SK-N-SH treated with all-trans-retinoic acid at 6 μM for 48 hours (cell line): ENCODE measurements at regions not wholly inside any gene's neighbourhood (a gene's known extent, or its start where the extent isn't known, plus 50 kb on each side); places are given as distances from the start of the nearest gene placed in this dataset.

ENCODE experiments used
- ATAC-seq: fragments of 200-7000 bp; cut with Tn5 transposase; 3 replicates; pipeline ENCODE4 v1.9.1; 2020; ENCODE audit warnings: mild to moderate bottlenecking, moderate library complexity
- ARNTL ChIP-seq: fragments of 450-650 bp; formaldehyde crosslinking; IDR thresholded peaks from 2 replicates; pipeline ENCODE4 v1.5.0; 2020; ENCODE audit warnings: low read depth, mild to moderate bottlenecking, moderate library complexity, borderline replicate concordance
- BACH2 ChIP-seq: fragments of 250-450 bp; sonication (Bioruptor Pico); IDR thresholded peaks from 2 replicates; pipeline ENCODE4 v1.9.0; 2021; ENCODE audit warnings: mild to moderate bottlenecking, borderline replicate concordance
- CREB5 ChIP-seq: fragments of 250-450 bp; sonication (Bioruptor Pico); IDR thresholded peaks from 2 replicates; pipeline ENCODE4 v1.5.1; 2020; ENCODE audit warnings: low read depth, mild to moderate bottlenecking, moderate library complexity
- CSDC2 ChIP-seq: fragments of 250-450 bp; sonication (Bioruptor Pico); IDR thresholded peaks from 2 replicates; pipeline ENCODE4 v1.5.0; 2020; ENCODE audit warnings: mild to moderate bottlenecking, moderate library complexity
- CSRNP3 ChIP-seq: fragments of 250-450 bp; sonication (Bioruptor Pico); IDR thresholded peaks from 2 replicates; pipeline ENCODE4 v1.5.1; 2021; ENCODE audit warnings: mild to moderate bottlenecking, moderate library complexity
- ESRRG ChIP-seq: fragments of 250-450 bp; sonication (Bioruptor Pico); IDR thresholded peaks from 2 replicates; pipeline ENCODE4 v1.6.1; 2021; ENCODE audit warnings: mild to moderate bottlenecking
- GLIS3 ChIP-seq: fragments of 250-450 bp; sonication (Bioruptor Pico); IDR thresholded peaks from 2 replicates; pipeline ENCODE4 v1.5.0; 2020; ENCODE audit warnings: mild to moderate bottlenecking, moderate library complexity
- ISL1 ChIP-seq: fragments of 250-450 bp; sonication (Bioruptor Pico); IDR thresholded peaks from 2 replicates; pipeline ENCODE4 v2.1.2; 2022; ENCODE audit warnings: mild to moderate bottlenecking, moderate library complexity
- OSR1 ChIP-seq: fragments of 250-450 bp; sonication (Bioruptor Pico); IDR thresholded peaks from 2 replicates; pipeline ENCODE4 v1.8.0; 2022; ENCODE audit warnings: moderate library complexity, mild to moderate bottlenecking, inconsistent platforms
- PATZ1 ChIP-seq: fragments of 250-450 bp; sonication (Bioruptor Pico); IDR thresholded peaks from 2 replicates; pipeline ENCODE4 v1.8.0; 2020; ENCODE audit warnings: mild to moderate bottlenecking, moderate library complexity, borderline replicate concordance
- POU6F1 ChIP-seq: fragments of 250-450 bp; sonication (Bioruptor Pico); IDR thresholded peaks from 2 replicates; pipeline ENCODE4 v1.8.0; 2021; ENCODE audit warnings: low read depth, mild to moderate bottlenecking, moderate library complexity, borderline replicate concordance
- PPARA ChIP-seq: fragments of 250-450 bp; sonication (Bioruptor Pico); IDR thresholded peaks from 2 replicates; pipeline ENCODE4 v1.5.0; 2020; ENCODE audit warnings: mild to moderate bottlenecking, borderline replicate concordance
- RARB ChIP-seq: fragments of 250-450 bp; sonication (Bioruptor Pico); IDR thresholded peaks from 2 replicates; pipeline ENCODE4 v1.8.0; 2021; ENCODE audit warnings: mild to moderate bottlenecking, moderate library complexity
- SNAI2 ChIP-seq: fragments of 250-450 bp; sonication (Bioruptor Pico); IDR thresholded peaks from 2 replicates; pipeline ENCODE4 v1.5.0; 2020; ENCODE audit warnings: mild to moderate bottlenecking, moderate library complexity
- TCF4 ChIP-seq: fragments of 250-450 bp; sonication (Bioruptor Pico); IDR thresholded peaks from 2 replicates; pipeline ENCODE4 v1.8.0; 2021; ENCODE audit warnings: mild to moderate bottlenecking, moderate library complexity, borderline replicate concordance
- TOX ChIP-seq: fragments of 250-450 bp; sonication (Bioruptor Pico); IDR thresholded peaks from 2 replicates; pipeline ENCODE4 v1.8.0; 2021; ENCODE audit warnings: mild to moderate bottlenecking, moderate library complexity, borderline replicate concordance
- ZC3H10 ChIP-seq: fragments of 250-450 bp; sonication (Bioruptor Pico); IDR thresholded peaks from 2 replicates; pipeline ENCODE4 v1.5.1; 2021; ENCODE audit warnings: mild to moderate bottlenecking, moderate library complexity
- ZFP30 ChIP-seq: fragments of 450-650 bp; formaldehyde crosslinking; IDR thresholded peaks from 2 replicates; pipeline ENCODE4 v1.5.0; 2022; ENCODE audit warnings: mild to moderate bottlenecking, moderate library complexity
- ZNF565 ChIP-seq: fragments of 450-650 bp; formaldehyde crosslinking; conservative IDR thresholded peaks from 2 replicates; pipeline ENCODE4 v1.5.0; 2020; ENCODE audit warnings: low read depth, mild to moderate bottlenecking, moderate library complexity
- ZNF70 ChIP-seq: fragments of 450-650 bp; formaldehyde crosslinking; IDR thresholded peaks from 2 replicates; pipeline ENCODE4 v1.5.0; 2020; ENCODE audit warnings: mild to moderate bottlenecking, moderate library complexity
- ZNF8 ChIP-seq: fragments of 450-650 bp; formaldehyde crosslinking; IDR thresholded peaks from 2 replicates; pipeline ENCODE4 v1.5.0; 2020; ENCODE audit warnings: mild to moderate bottlenecking, moderate library complexity

GRCh38 chr2:53452400-53452799 is 315.2 kb upstream of the CHAC2 start (continued):
- no peak for TF ChIP-seq CREB5 (CRISPR knock-in tag)

GRCh38 chr2:53450923-53451322 is 316.7 kb upstream of the CHAC2 start:
- TF ChIP-seq ISL1 (CRISPR knock-in tag) (no peak), TOX (CRISPR knock-in tag) (no peak), BACH2 (CRISPR knock-in tag) (no peak), POU6F1 (no peak), TCF4 (CRISPR knock-in tag) (no peak), ZFP30 (CRISPR knock-in tag) (no peak)
- no peak for ATAC-seq

GRCh38 chr2:53448591-53448990 is 319.0 kb upstream of the CHAC2 start:
- no peak for ATAC-seq
- no peak for TF ChIP-seq ZNF70
- TF ChIP-seq ZNF565 (CRISPR knock-in tag), result no peak
- no peak for TF ChIP-seq RARB (CRISPR knock-in tag)
- TF ChIP-seq TCF4 (CRISPR knock-in tag), result no peak
- TF ChIP-seq SNAI2 (CRISPR knock-in tag), result no peak
- no peak for TF ChIP-seq OSR1 (CRISPR knock-in tag)
- no peak for TF ChIP-seq ARNTL
- TF ChIP-seq PPARA (CRISPR knock-in tag), result no peak

GRCh38 chr2:53448086-53448485 is 319.5 kb upstream of the CHAC2 start:
- ATAC-seq, result no peak
- TF ChIP-seq ZNF8 (CRISPR knock-in tag) (no peak), PATZ1 (CRISPR knock-in tag) (no peak), ESRRG (CRISPR knock-in tag) (no peak), PPARA (CRISPR knock-in tag) (no peak), POU6F1 (no peak), OSR1 (CRISPR knock-in tag) (no peak), ZFP30 (CRISPR knock-in tag) (no peak), CSRNP3 (CRISPR knock-in tag) (no peak), ZC3H10 (CRISPR knock-in tag) (no peak), TOX (CRISPR knock-in tag) (no peak), GLIS3 (CRISPR knock-in tag) (no peak), ZNF565 (CRISPR knock-in tag) (no peak), CREB5 (CRISPR knock-in tag) (no peak), BACH2 (CRISPR knock-in tag) (no peak), ARNTL (no peak), SNAI2 (CRISPR knock-in tag) (no peak), CSDC2 (no peak)
